ENCODE measurements at regions not wholly inside any gene's neighbourhood (a gene's known extent, or its start where the extent isn't known, plus 50 kb on each side); places are given as distances from the start of the nearest gene placed in this dataset.

DNA sequence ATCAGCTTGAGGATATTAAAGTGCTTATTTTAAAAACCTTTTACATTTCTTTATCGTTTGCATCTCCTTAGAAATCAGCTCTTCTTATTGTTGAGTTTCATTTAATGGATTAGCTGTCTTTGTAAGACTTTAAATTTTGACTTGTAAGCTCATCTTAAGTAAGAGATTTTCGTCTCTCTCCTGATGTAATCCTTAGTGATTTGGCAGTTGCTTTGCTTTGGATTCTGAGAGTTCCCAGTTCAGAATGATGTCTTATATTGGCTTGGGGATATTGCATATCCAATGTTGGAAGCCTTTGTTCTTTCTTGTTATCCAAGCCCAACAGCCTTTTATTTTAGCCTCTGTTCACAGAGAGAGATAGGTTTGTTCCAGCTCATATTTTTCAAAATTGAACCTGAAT is 212.1 kb downstream of the ARL6IP6 start:
- no peak for DNase-seq (ENCODE audit: low spot score)
- TF ChIP-seq, protein P1, sequence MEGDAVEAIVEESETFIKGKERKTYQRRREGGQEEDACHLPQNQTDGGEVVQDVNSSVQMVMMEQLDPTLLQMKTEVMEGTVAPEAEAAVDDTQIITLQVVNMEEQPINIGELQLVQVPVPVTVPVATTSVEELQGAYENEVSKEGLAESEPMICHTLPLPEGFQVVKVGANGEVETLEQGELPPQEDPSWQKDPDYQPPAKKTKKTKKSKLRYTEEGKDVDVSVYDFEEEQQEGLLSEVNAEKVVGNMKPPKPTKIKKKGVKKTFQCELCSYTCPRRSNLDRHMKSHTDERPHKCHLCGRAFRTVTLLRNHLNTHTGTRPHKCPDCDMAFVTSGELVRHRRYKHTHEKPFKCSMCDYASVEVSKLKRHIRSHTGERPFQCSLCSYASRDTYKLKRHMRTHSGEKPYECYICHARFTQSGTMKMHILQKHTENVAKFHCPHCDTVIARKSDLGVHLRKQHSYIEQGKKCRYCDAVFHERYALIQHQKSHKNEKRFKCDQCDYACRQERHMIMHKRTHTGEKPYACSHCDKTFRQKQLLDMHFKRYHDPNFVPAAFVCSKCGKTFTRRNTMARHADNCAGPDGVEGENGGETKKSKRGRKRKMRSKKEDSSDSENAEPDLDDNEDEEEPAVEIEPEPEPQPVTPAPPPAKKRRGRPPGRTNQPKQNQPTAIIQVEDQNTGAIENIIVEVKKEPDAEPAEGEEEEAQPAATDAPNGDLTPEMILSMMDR (IDR thresholded peaks at IDR 0.05), result no peak
- Mint-ChIP-seq H3K27ac (ENCODE audit: unreplicated experiment) (no peak overlapping the region), H3K4me3 (ENCODE audit: unreplicated experiment) (no peak overlapping the region), H3K9me3 (ENCODE audit: low read depth) (no peaks in the 10 kb centered on the region), H3K4me1 (ENCODE audit: low read depth) (no peaks in the 10 kb centered on the region), H3K27me3 (ENCODE audit: low read depth) (peaks cover 2% of the 10 kb centered on the region), H3K36me3 (ENCODE audit: low read depth) (no peaks in the 10 kb centered on the region)

DNA sequence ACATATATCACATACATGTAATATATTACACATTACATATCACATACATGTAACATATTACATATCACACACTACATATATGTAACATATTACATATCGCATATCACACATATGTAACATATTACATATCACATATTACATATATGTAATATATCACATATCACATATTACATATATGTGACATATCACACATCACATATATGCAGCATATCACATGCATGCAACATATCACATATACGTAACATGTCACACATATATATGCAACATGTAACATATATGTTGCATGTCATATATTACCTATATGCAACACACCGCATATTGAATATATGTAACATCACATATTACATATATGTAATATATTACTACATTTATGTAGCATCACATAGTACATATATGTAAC is 211.2 kb downstream of the ARL6IP6 start:
- H3K9me3 Mint-ChIP-seq (ENCODE audit: low read depth), result no peaks in the 10 kb centered on the region
- no peaks in the 10 kb centered on the region for H3K4me1 Mint-ChIP-seq (ENCODE audit: low read depth)
- H3K27me3 Mint-ChIP-seq (ENCODE audit: low read depth), result peaks cover 2% of the 10 kb centered on the region
- no peak overlapping the region for H3K4me3 Mint-ChIP-seq (ENCODE audit: unreplicated experiment)
- H3K27ac Mint-ChIP-seq (ENCODE audit: unreplicated experiment), result no peak overlapping the region
- TF ChIP-seq, protein P1 (IDR thresholded peaks at IDR 0.05), result no peak
- H3K36me3 Mint-ChIP-seq (ENCODE audit: low read depth), result no peaks in the 10 kb centered on the region
- DNase-seq (ENCODE audit: low spot score), result no peak

DNA sequence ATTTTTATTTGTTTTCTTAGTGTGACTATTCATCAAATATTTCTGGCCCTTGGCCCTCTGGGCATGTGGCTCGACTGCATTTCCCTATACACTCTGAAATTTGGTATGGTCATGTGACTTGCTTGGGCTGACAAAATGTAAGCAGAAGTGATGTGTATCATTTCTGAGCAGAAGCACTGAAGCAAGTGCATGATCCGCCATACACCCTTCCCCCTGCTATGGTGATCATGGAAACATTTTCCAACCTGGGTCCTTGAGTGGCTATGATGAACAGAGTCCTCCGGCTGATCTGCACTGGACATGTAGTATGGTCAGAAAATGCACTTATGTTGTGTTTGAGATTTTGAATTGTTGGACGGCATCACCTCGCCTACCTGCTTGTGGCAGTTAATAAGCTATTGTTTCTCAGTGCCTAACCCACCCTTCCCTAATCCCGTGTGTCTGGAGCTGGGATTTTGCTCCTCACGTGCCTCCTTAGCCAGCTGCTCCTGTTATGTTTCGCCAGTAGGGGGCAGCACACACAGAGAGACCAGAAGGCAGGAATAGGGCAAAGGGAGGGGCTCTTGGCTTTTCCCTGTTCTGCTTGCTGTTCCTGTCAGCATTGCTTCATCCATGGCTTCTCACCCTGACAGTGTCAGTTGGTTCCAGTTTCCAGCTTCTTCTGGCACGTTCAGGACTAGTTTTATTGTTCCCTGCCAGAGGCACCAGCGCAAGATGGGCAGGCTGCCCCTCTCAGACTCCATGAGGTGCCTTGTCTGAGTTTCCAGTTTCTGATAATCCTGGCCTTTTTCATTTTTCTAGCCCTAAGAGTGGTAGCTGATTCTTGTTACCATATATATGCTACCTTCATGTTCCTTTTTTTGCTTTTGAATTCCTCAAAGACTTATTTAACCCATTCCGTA is 207.4 kb downstream of the ARL6IP6 start:
- peaks cover 10% of the 10 kb centered on the region for H3K27me3 Mint-ChIP-seq (ENCODE audit: low read depth)
- TF ChIP-seq, protein P1 (IDR thresholded peaks at IDR 0.05), result peak; percentile 78
- no peak for DNase-seq (ENCODE audit: low spot score)
- H3K4me3 Mint-ChIP-seq (ENCODE audit: unreplicated experiment), result no peak overlapping the region
- H3K9me3 Mint-ChIP-seq (ENCODE audit: low read depth), result no peaks in the 10 kb centered on the region
- no peaks in the 10 kb centered on the region for H3K4me1 Mint-ChIP-seq (ENCODE audit: low read depth)
- H3K36me3 Mint-ChIP-seq (ENCODE audit: low read depth), result no peaks in the 10 kb centered on the region
- H3K27ac Mint-ChIP-seq (ENCODE audit: unreplicated experiment), result no peak overlapping the region

DNA sequence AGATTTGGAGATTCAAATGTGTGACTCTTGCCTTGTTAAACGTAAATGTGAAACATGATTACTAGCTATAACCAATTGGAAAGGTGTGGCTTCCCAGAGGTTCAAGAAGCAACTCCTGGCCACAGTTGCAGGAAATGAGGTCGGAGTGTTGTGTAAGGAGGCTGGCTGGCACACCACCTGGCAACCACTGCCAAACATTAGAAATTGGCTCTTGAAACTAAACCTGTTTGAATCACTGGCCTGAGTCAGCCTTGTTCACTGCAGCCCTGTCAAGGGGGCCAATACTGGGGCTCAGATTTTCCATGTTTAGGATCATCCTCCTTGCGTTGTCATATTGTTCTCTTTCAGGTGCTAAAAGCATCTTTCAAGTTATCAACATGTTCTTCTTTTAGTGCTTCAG is 206.3 kb downstream of the ARL6IP6 start:
- H3K27me3 Mint-ChIP-seq (ENCODE audit: low read depth), result peaks cover 10% of the 10 kb centered on the region
- no peak overlapping the region for H3K27ac Mint-ChIP-seq (ENCODE audit: unreplicated experiment)
- H3K4me3 Mint-ChIP-seq (ENCODE audit: unreplicated experiment), result no peak overlapping the region
- no peaks in the 10 kb centered on the region for H3K4me1 Mint-ChIP-seq (ENCODE audit: low read depth)
- no peak for DNase-seq (ENCODE audit: low spot score)
- no peaks in the 10 kb centered on the region for H3K9me3 Mint-ChIP-seq (ENCODE audit: low read depth)
- no peaks in the 10 kb centered on the region for H3K36me3 Mint-ChIP-seq (ENCODE audit: low read depth)
- TF ChIP-seq, protein P1 (IDR thresholded peaks at IDR 0.05), result no peak

DNA sequence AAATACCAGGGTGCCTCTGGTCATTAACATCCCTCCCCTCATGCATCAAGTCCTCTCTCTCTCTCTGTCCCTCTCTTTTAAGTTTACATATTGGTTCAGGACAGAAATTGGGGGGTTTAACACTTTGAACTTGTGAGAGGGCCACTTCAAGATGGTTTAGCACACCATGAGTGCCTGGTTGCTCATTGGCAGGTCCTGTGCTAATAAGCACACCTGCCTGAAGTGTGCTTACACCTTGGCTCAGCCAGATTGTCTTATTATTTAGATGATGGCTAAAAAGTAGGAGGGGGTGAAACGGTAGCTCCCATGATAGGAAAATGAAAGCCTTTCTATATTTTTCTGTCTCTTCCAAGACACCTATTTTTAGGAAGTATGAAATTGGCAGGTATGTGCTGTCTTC is 205.8 kb downstream of the ARL6IP6 start:
- H3K27ac Mint-ChIP-seq (ENCODE audit: unreplicated experiment), result no peak overlapping the region
- no peak overlapping the region for H3K4me3 Mint-ChIP-seq (ENCODE audit: unreplicated experiment)
- TF ChIP-seq, protein P1 (IDR thresholded peaks at IDR 0.05), result no peak
- no peaks in the 10 kb centered on the region for H3K4me1 Mint-ChIP-seq (ENCODE audit: low read depth)
- H3K36me3 Mint-ChIP-seq (ENCODE audit: low read depth), result no peaks in the 10 kb centered on the region
- no peaks in the 10 kb centered on the region for H3K9me3 Mint-ChIP-seq (ENCODE audit: low read depth)
- no peak for DNase-seq (ENCODE audit: low spot score)
- peaks cover 10% of the 10 kb centered on the region for H3K27me3 Mint-ChIP-seq (ENCODE audit: low read depth)
